ENCODE measurements at regions not wholly inside any gene's neighbourhood (a gene's known extent, or its start where the extent isn't known, plus 50 kb on each side); places are given as distances from the start of the nearest gene placed in this dataset.

- no peak overlapping the region for H3K27ac ChIP-seq
- TF ChIP-seq, protein P1, sequence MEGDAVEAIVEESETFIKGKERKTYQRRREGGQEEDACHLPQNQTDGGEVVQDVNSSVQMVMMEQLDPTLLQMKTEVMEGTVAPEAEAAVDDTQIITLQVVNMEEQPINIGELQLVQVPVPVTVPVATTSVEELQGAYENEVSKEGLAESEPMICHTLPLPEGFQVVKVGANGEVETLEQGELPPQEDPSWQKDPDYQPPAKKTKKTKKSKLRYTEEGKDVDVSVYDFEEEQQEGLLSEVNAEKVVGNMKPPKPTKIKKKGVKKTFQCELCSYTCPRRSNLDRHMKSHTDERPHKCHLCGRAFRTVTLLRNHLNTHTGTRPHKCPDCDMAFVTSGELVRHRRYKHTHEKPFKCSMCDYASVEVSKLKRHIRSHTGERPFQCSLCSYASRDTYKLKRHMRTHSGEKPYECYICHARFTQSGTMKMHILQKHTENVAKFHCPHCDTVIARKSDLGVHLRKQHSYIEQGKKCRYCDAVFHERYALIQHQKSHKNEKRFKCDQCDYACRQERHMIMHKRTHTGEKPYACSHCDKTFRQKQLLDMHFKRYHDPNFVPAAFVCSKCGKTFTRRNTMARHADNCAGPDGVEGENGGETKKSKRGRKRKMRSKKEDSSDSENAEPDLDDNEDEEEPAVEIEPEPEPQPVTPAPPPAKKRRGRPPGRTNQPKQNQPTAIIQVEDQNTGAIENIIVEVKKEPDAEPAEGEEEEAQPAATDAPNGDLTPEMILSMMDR (conservative IDR thresholded peaks at IDR 0.05): no peak
- TF ChIP-seq ZFX (IDR thresholded peaks at IDR 0.05): no peak
Measured at GRCh38 chr2:10993001-10993481, 81.3 kb downstream of the KCNF1 start.

GRCh38 chr2:10995366-10995970 lies 83.7 kb downstream of the KCNF1 start:
- no peak overlapping the region for H3K27ac ChIP-seq
- TF ChIP-seq, protein P1 (conservative IDR thresholded peaks at IDR 0.05): no peak
- TF ChIP-seq ZFX (IDR thresholded peaks at IDR 0.05): no peak

DNA sequence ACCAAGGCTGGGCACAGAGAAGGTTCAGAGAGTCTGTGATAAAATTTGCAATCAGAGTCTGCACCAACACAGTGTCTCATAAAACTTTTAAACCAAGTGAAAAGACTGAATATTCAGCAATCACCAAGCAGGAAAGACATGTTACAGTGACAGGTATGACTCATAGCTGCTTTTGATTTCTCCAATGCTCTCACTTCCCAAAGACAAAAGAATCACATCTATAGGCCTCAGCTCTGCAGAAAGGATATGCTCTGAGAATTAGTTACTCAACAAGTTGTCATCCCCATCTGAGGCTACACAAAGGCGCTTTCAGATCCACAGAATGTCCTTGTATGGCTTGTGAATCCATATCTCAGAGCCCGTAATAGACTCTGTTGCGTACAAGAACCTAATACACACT lies 92.5 kb downstream of the KCNF1 start:
- no peak for TF ChIP-seq ZFX (IDR thresholded peaks at IDR 0.05)
- TF ChIP-seq, protein P1 (conservative IDR thresholded peaks at IDR 0.05): no peak
- H3K27ac ChIP-seq: no peak overlapping the region

DNA sequence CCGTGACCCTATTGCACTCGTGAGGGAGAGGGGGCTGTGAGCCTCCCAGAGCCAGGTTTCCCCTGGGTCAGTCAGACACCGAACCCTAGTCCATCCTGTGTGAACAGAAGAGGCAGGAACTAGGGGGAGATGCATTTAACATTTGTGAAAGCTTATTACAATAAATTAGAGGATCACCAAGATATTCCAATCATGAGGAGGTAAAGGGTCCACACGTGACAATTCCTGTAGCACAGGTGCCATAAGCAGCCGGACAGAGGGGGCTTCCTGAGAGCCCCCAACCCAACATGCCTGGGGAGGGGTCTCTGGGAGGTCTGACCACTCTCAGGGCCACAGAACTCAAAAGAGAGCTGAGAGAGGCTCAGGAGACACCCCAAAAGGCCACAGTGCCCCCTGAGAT lies 93.3 kb downstream of the KCNF1 start:
- H3K27ac ChIP-seq: no peak overlapping the region

DNA sequence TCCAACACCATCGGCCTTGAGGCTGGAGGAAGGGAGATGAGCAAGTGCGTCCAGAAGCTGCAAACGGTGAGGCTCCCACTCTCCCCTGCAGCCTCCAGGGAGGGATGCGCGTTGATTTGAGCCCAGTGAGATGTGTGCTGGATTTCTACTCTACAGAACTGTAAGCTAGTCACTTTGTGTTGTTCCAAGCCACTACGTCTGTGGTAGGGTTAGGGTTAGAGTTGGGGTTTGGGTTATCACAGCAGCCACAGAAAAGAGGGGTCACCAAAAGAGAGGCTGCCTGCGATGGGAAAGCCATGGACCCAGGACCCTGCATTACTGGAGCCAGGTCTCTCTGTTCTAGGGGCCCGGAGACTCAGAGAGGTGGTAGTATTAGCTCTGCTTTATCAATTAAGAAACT lies 94.5 kb downstream of the KCNF1 start:
- TF ChIP-seq ZFX (IDR thresholded peaks at IDR 0.05): no peak
- TF ChIP-seq, protein P1 (conservative IDR thresholded peaks at IDR 0.05): no peak
- H3K27ac ChIP-seq: no peak overlapping the region

More for the DNA sequence above, 93.3 kb downstream of the KCNF1 start:
- TF ChIP-seq, protein P1 (conservative IDR thresholded peaks at IDR 0.05): no peak
- no peak for TF ChIP-seq ZFX (IDR thresholded peaks at IDR 0.05)

- H3K27ac ChIP-seq: no peak overlapping the region
- no peak for TF ChIP-seq ZFX (IDR thresholded peaks at IDR 0.05)
- TF ChIP-seq, protein P1 (conservative IDR thresholded peaks at IDR 0.05): no peak
Measured at GRCh38 chr2:11007331-11008264, 95.9 kb downstream of the KCNF1 start.

DNA sequence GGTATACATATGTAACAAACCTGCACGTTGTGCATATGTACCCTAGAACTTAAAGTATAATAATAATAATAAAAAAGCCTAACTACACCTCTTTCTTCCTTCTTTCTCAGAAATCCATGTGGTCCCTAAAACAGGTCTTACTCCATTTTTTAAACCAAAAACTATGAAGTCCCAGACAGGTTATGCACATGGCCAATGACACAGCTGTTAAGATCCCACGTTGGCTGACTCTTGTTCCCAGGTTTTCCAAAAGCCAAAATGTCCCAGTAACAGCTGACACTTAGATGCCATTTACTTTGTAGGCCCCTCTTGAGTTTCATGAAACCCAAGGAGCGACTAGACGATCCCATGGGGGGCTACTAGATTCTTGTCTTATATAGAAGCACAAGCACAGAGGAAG lies 97.0 kb downstream of the KCNF1 start:
- no peak overlapping the region for H3K27ac ChIP-seq
- TF ChIP-seq, protein P1 (conservative IDR thresholded peaks at IDR 0.05): no peak
- TF ChIP-seq ZFX (IDR thresholded peaks at IDR 0.05): no peak

All from C4-2B (cell line).